ENCODE measurements at regions not wholly inside any gene's neighbourhood (a gene's known extent, or its start where the extent isn't known, plus 50 kb on each side); places are given as distances from the start of the nearest gene placed in this dataset.

GRCh38 chr14:51534610-51535011, 117.1 kb upstream of the FRMD6 start (continued):
- TF ChIP-seq SOX13 (IDR thresholded peaks at IDR 0.05) (peak; percentile 94), SOX13 (CRISPR knock-in tag; conservative IDR thresholded peaks at IDR 0.05 in 1 of 2, IDR thresholded peaks at IDR 0.05 in 1 of 2) (peak in 1 of 2 experiments; percentile 98; a peak in 2 of 4 replicates), KDM6A (CRISPR knock-in tag; IDR thresholded peaks at IDR 0.05; ENCODE audit: low read depth) (peak; percentile 51), KDM5B (CRISPR knock-in tag; IDR thresholded peaks at IDR 0.05; ENCODE audit: borderline replicate concordance) (no peak), NFIC (IDR thresholded peaks at IDR 0.05; ENCODE audit: low read length) (peak; percentile 49; the same call in 1 of the 2 replicates), ERF (CRISPR knock-in tag; IDR thresholded peaks at IDR 0.05) (peak; percentile 92), MLXIP (CRISPR knock-in tag; IDR thresholded peaks at IDR 0.05; ENCODE audit: borderline replicate concordance) (no peak), SCMH1 (CRISPR knock-in tag; IDR thresholded peaks at IDR 0.05; ENCODE audit: borderline replicate concordance) (no peak), NFKB2 (CRISPR knock-in tag; IDR thresholded peaks at IDR 0.05; ENCODE audit: borderline replicate concordance) (no peak), ZNF432 (CRISPR knock-in tag; IDR thresholded peaks at IDR 0.05; ENCODE audit: borderline replicate concordance) (no peak), POLR2AphosphoS2 (IDR thresholded peaks at IDR 0.05; ENCODE audit: low read depth, low read length) (no peak), TAF1 (CRISPR knock-in tag; IDR thresholded peaks at IDR 0.05) (no peak), ZSCAN31 (CRISPR knock-in tag; IDR thresholded peaks at IDR 0.05; ENCODE audit: low read depth) (peak; percentile 60; the same call in 1 of the 2 replicates), SIN3B (IDR thresholded peaks at IDR 0.05; ENCODE audit: low read length) (no peak), PBX3 (CRISPR knock-in tag; IDR thresholded peaks at IDR 0.05; ENCODE audit: borderline replicate concordance) (no peak), ZNF496 (CRISPR knock-in tag; IDR thresholded peaks at IDR 0.05; ENCODE audit: insufficient replicate concordance) (no peak), XRCC5 (optimal IDR thresholded peaks at IDR 0.05; ENCODE audit: low read length) (peak; percentile 34), RORA (CRISPR knock-in tag; IDR thresholded peaks at IDR 0.05) (no peak), ZNF326 (CRISPR knock-in tag; IDR thresholded peaks at IDR 0.05; ENCODE audit: borderline replicate concordance) (no peak), ZNF572 (CRISPR knock-in tag; IDR thresholded peaks at IDR 0.05) (no peak), CBX5 (CRISPR knock-in tag; IDR thresholded peaks at IDR 0.05; ENCODE audit: borderline replicate concordance) (peak; percentile 90; the same call in 1 of the 2 replicates), FOXA3 (CRISPR knock-in tag; IDR thresholded peaks at IDR 0.05) (peak; percentile 80), RARA (CRISPR knock-in tag; IDR thresholded peaks at IDR 0.05) (peak; percentile 86), SALL1 (CRISPR knock-in tag; IDR thresholded peaks at IDR 0.05) (peak; percentile 94), CEBPG (CRISPR knock-in tag; IDR thresholded peaks at IDR 0.05) (peak; percentile 40; the same call in 1 of the 2 replicates), SP4 (CRISPR knock-in tag; IDR thresholded peaks at IDR 0.05) (peak; percentile 35; the same call in 1 of the 2 replicates), CTCF (CRISPR knock-in tag; IDR thresholded peaks at IDR 0.05) (no peak), LCORL (IDR thresholded peaks at IDR 0.05) (no peak), LCORL (CRISPR knock-in tag; IDR thresholded peaks at IDR 0.05) (peak; percentile 88; the same call in 1 of the 2 replicates)

All from HepG2 (cell line).